GM21447 (cell line): ENCODE measurements at regions not wholly inside any gene's neighbourhood (a gene's known extent, or its start where the extent isn't known, plus 50 kb on each side); places are given as distances from the start of the nearest gene placed in this dataset.
"Not testable (repeated sequence)": the region's sequence is repeated elsewhere in the genome, so short reads cannot be mapped to it uniquely, and the experiment has no call there.

Experiments used
- ATAC-seq: cut with Tn5 transposase; IDR thresholded peaks from one replicate; pipeline ENCODE4 v1.9.1; 2021; ENCODE audit not compliant: unreplicated experiment

GRCh38 chr3:72028726-72029125, 243.8 kb upstream of the PROK2 start:
- ATAC-seq, result not testable (repeated sequence)

GRCh38 chr3:72028307-72028706, 243.4 kb upstream of the PROK2 start:
- not testable (repeated sequence) for ATAC-seq

GRCh38 chr3:72027728-72028127, 242.8 kb upstream of the PROK2 start:
- ATAC-seq, result not testable (repeated sequence)

- ATAC-seq, result no peak
Observed at GRCh38 chr3:72022027-72022426, 237.1 kb upstream of the PROK2 start.

- no peak for ATAC-seq
Observed at GRCh38 chr3:72021531-72021930, 236.6 kb upstream of the PROK2 start.

GRCh38 chr3:72018343-72018984, 233.5 kb upstream of the PROK2 start:
- ATAC-seq, result no peak

GRCh38 chr3:72017935-72018334, 233.0 kb upstream of the PROK2 start:
- ATAC-seq, result no peak

- no peak for ATAC-seq
Observed at GRCh38 chr3:72017311-72017710, 232.4 kb upstream of the PROK2 start.

- ATAC-seq, result no peak
Observed at GRCh38 chr3:72015463-72015862, 230.5 kb upstream of the PROK2 start.

GRCh38 chr3:72013084-72013483, 228.1 kb upstream of the PROK2 start:
- no peak for ATAC-seq

- ATAC-seq, result no peak
Observed at GRCh38 chr3:72012363-72012762, 227.4 kb upstream of the PROK2 start.

- ATAC-seq, result no peak
Observed at GRCh38 chr3:72011485-72011884, 226.5 kb upstream of the PROK2 start.

GRCh38 chr3:72009851-72010443, 225.0 kb upstream of the PROK2 start:
- ATAC-seq, result no peak

- ATAC-seq, result no peak
Observed at GRCh38 chr3:72008226-72008996, 223.5 kb upstream of the PROK2 start.

GRCh38 chr3:72006631-72007556, 221.9 kb upstream of the PROK2 start:
- no peak for ATAC-seq

- ATAC-seq, result no peak
Observed at GRCh38 chr3:72004749-72005292, 219.9 kb upstream of the PROK2 start.

GRCh38 chr3:72003936-72004335, 219.0 kb upstream of the PROK2 start:
- ATAC-seq, result no peak

- no peak for ATAC-seq
Observed at GRCh38 chr3:72001758-72002157, 216.8 kb upstream of the PROK2 start.

- no peak for ATAC-seq
Observed at GRCh38 chr3:71998995-71999673, 214.2 kb upstream of the PROK2 start.

- no peak for ATAC-seq
Observed at GRCh38 chr3:71997066-71997653, 212.2 kb upstream of the PROK2 start.
